Psoas muscle (tissue), 7 donors: ENCODE measurements at regions not wholly inside any gene's neighbourhood (a gene's known extent, or its start where the extent isn't known, plus 50 kb on each side); places are given as distances from the start of the nearest gene placed in this dataset.
"Not testable (repeated sequence)": the region's sequence is repeated elsewhere in the genome, so short reads cannot be mapped to it uniquely, and the experiment has no call there.

ENCODE experiments used
- ATAC-seq, 4 donors: fragments of 200-7000 bp; cut with Tn5 transposase; one replicate each; pipeline ENCODE4 v1.9.1; 2020; ENCODE audit warnings: moderate library complexity in 3 of 4, mild to moderate bottlenecking in 2 of 4
- DNase-seq, 2 donors: peaks; one replicate each; pipeline ENCODE4 v3.0.0-alpha.2; 2020
- H3K27ac ChIP-seq: fragments of 200-600 bp; one replicate; pipeline ENCODE4 v1.8.0; 2022
- H3K27me3 ChIP-seq, 3 donors: fragments of 200-600 bp in 1 of 3; one replicate each; pipeline versions ENCODE4 v1.6.1 to v1.8.0; 2013 to 2022; ENCODE audit warnings: low read length in 2 of 3, mild to moderate bottlenecking in 2 of 3, moderate library complexity in 1 of 3; ENCODE audit not compliant: insufficient read depth in 3 of 3
- H3K36me3 ChIP-seq, 2 donors: fragments of 200-600 bp in 1 of 2; one replicate each; pipeline versions ENCODE4 v1.6.1 to v1.8.0; 2013 to 2022; ENCODE audit warnings: low read depth in 1 of 2, mild to moderate bottlenecking in 1 of 2, moderate library complexity in 1 of 2; ENCODE audit not compliant: insufficient read depth in 1 of 2
- H3K4me1 ChIP-seq: fragments of 200-600 bp; one replicate; pipeline ENCODE4 v1.8.0; 2022
- H3K4me3 ChIP-seq: fragments of 200-600 bp; one replicate; pipeline ENCODE4 v1.8.0; 2022; ENCODE audit warnings: mild to moderate bottlenecking
- H3K9me3 ChIP-seq: fragments of 200-600 bp; one replicate; pipeline ENCODE4 v1.8.0; 2022
- WGBS, 3 donors: extraction: QIAGEN DNeasy Blood & Tissue Kit; methylation state at CpG; one replicate each; pipeline versions ENCODE4 v1.1.6 to v1.1.7; 2013; 5-methylcytosine and 5-hydroxymethylcytosine counted together
- intact Hi-C, 2 donors: fragments of 100-400 bp; cut with DNase I; formaldehyde crosslinking; loops; one replicate each; pipeline versions ENCODE4 v1.11.0 to v1.14.2; 2022
- TF ChIP-seq, protein P1 (sequence below): fragments of 200-600 bp; IDR thresholded peaks from one replicate; pipeline ENCODE4 v1.8.0; 2022; ENCODE audit warnings: antibody characterized with exemption
- donor health status: healthy with polysubstance abuse.
- donor health status: DM: no; HTN: no; CAD: no; lungs with moderate emphysema.
- donor health status: Bipolar disorder and iron deficiency.
- donor health status: healthy.
- donor health status: DM: yes; HTN: yes; CAD: no.
- donor health status: DM: no; HTN: no; CAD: no.
- donor health status: DM: yes; HTN: yes; CAD: no.

- Histone ChIP-seq H3K36me3 (no peaks in the 10 kb centered on the region), H3K27me3 (peaks cover 0 to 3% (median 0%) of the 10 kb centered on the region in 3 donors), H3K9me3 (no peaks in the 10 kb centered on the region), H3K4me1 (no peaks in the 10 kb centered on the region), H3K4me3 (no peak overlapping the region), H3K27ac (no peak overlapping the region)
- intact Hi-C loops = no loop called here
- DNase-seq (no peak), ATAC-seq (no peak)
- 73 to 87% (median 74%) methylated on average over 1 of the region's 1 CpG for WGBS, 3 donors
- TF ChIP-seq, protein P1, sequence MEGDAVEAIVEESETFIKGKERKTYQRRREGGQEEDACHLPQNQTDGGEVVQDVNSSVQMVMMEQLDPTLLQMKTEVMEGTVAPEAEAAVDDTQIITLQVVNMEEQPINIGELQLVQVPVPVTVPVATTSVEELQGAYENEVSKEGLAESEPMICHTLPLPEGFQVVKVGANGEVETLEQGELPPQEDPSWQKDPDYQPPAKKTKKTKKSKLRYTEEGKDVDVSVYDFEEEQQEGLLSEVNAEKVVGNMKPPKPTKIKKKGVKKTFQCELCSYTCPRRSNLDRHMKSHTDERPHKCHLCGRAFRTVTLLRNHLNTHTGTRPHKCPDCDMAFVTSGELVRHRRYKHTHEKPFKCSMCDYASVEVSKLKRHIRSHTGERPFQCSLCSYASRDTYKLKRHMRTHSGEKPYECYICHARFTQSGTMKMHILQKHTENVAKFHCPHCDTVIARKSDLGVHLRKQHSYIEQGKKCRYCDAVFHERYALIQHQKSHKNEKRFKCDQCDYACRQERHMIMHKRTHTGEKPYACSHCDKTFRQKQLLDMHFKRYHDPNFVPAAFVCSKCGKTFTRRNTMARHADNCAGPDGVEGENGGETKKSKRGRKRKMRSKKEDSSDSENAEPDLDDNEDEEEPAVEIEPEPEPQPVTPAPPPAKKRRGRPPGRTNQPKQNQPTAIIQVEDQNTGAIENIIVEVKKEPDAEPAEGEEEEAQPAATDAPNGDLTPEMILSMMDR = no peak
Measured at GRCh38 chr2:234169674-234170073, 119.2 kb downstream of the SPP2 start.

- intact Hi-C loops, DNase-seq, H3K36me3 ChIP-seq, ATAC-seq, H3K27ac ChIP-seq, H3K27me3 ChIP-seq, H3K4me3 ChIP-seq, H3K9me3 ChIP-seq, H3K4me1 ChIP-seq: not testable (repeated sequence)
- 38 to 40% (median 39%) methylated on average over 8 of the region's 8 CpGs for WGBS, 3 donors
Measured at GRCh38 chr2:234168605-234169570, 118.4 kb downstream of the SPP2 start.

- 82 to 90% (median 88%) methylated on average over 3 of the region's 3 CpGs for WGBS, 3 donors
- H3K9me3 ChIP-seq = no peaks in the 10 kb centered on the region
- peaks cover 0 to 5% (median 0%) of the 10 kb centered on the region in 3 donors for H3K27me3 ChIP-seq
- DNase-seq = no peak
- intact Hi-C loops = no loop called here
- no peak overlapping the region for H3K4me3 ChIP-seq
- no peak overlapping the region for H3K27ac ChIP-seq
- H3K4me1 ChIP-seq = no peaks in the 10 kb centered on the region
- ATAC-seq = no peak
- TF ChIP-seq, protein P1 = no peak
- H3K36me3 ChIP-seq = no peaks in the 10 kb centered on the region
Measured at GRCh38 chr2:234166531-234166930, 116.0 kb downstream of the SPP2 start.

DNA sequence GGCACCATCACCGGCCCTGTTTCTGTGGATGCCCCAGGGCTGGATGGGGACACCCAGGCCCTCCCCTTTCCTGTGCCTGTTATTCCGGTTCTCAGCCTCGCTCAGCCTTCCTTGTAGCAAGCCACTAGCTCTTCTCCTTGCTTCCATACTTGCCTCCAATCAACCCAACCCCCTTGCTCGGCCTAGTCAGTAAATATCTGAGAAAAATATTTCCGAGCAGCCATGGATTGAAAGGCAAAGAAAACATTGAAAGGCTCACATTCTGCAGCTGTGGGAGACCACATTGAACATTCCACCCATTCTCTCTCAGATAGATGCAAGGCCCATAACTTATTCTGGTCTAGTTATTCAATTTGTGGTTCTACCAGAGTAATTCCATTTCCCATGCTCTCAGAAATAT, 114.9 kb downstream of the SPP2 start:
- Histone ChIP-seq H3K36me3 (no peaks in the 10 kb centered on the region), H3K9me3 (no peaks in the 10 kb centered on the region), H3K27ac (no peak overlapping the region), H3K4me1 (no peaks in the 10 kb centered on the region), H3K4me3 (no peak overlapping the region), H3K27me3 (peaks cover 0 to 5% (median 0%) of the 10 kb centered on the region in 3 donors)
- DNase-seq (no peak), ATAC-seq (no peak)
- intact Hi-C loops = no loop called here
- 66 to 78% (median 74%) methylated on average over 4 to 5 of the region's 5 CpGs for WGBS, 3 donors
- TF ChIP-seq, protein P1 = no peak

- DNase-seq = no peak
- TF ChIP-seq, protein P1 = no peak
- no peak overlapping the region for H3K4me3 ChIP-seq
- H3K36me3 ChIP-seq = no peaks in the 10 kb centered on the region
- no peak overlapping the region for H3K27ac ChIP-seq
- no peak for ATAC-seq
- no peaks in the 10 kb centered on the region for H3K9me3 ChIP-seq
- intact Hi-C loops = no loop called here
- WGBS, 3 donors = 71 to 76% (median 75%) methylated on average over 19 of the region's 19 CpGs
- H3K27me3 ChIP-seq = peaks cover 0 to 5% (median 0%) of the 10 kb centered on the region in 3 donors
- H3K4me1 ChIP-seq = no peaks in the 10 kb centered on the region
Measured at GRCh38 chr2:234164493-234165413, 114.3 kb downstream of the SPP2 start.
